COLO668 (cell line): ENCODE measurements at regions not wholly inside any gene's neighbourhood (a gene's known extent, or its start where the extent isn't known, plus 50 kb on each side); places are given as distances from the start of the nearest gene placed in this dataset.
"Not testable (repeated sequence)": the region's sequence is repeated elsewhere in the genome, so short reads cannot be mapped to it uniquely, and the experiment has no call there.

Experiments
- DNase-seq: peaks from one replicate; lab custom pipeline; 2025; ENCODE audit not compliant: unreplicated experiment; lab: John Stamatoyannopoulos, UW

DNA sequence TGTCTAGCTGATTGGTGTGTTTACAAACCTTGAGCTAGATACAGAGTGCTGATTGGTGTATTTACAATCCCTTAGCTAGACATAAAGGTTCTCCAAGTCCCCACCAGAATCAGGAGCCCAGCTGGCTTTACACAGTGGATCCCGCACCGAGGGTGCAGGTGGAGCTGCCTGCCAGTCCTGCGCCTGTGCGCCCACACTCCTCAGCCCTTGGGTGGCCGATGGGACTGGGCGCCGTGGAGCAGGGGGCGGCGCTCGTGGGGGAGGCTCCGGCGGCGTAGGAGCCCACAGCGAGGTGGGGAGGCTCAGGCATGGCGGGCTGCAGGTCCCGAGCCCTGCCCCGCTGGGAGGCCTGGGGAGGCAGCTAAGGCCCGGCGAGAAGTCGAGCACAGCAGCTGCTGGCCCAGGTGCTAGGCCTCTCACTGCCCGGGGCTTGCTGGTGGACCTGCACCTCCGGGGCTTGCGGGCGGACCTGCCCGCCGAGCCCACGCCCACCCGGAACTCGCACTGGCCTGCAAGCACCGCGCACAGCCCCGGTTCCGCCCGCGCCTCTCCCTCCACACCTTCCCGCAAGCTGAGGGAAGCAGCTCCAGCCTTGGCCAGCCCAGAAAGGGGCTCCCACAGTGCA is 51.0 kb upstream of the CDYL start:
- not testable (repeated sequence) for DNase-seq

- not testable (repeated sequence) for DNase-seq
These were observed 51.5 kb upstream of the CDYL start for GRCh38 chr6:4724727-4725126.

- DNase-seq: no peak
These were observed 52.8 kb upstream of the CDYL start for GRCh38 chr6:4723383-4723782.

- DNase-seq: not testable (repeated sequence)
These were observed 54.8 kb upstream of the CDYL start for GRCh38 chr6:4721368-4721767.

DNA sequence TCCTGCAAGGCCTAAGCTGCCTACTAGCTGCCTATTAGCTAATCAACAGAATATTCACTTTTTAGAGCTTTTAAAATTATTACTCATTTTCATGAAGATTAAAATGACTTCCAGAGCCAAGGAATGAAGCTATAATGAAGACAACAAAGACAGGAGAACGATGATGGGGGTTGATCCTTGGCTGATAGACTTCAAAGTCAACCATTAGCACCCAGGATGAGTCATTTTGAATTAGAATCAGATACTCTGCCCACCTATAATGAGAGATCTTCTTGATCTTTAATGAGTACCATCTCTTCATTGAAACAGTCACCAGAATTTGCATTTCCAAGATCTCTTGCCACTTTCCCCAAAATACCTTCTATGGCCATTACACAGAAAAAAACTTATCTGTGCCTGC is 56.7 kb upstream of the CDYL start:
- no peak for DNase-seq

- no peak for DNase-seq
These were observed 58.3 kb upstream of the CDYL start for GRCh38 chr6:4717856-4718255.

DNA sequence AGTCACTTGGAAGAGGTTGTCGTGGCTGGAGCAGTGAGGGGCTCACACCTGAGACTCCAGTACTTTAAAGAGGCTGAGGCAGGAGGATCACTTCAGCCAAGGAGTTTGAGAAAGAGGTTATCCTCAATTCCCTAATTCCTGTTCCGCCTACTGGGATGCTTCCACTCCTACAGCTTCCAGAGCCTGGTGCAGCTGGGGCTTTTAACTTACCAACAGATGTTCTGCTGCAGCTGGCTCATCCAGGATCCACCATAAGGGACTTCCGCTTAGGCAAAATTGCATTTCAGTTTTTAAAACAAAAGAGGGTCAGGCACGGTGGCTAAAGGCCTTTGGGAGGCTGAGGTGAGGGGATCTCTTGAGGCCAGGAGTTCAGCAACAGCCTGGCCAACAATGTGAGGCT is 59.1 kb upstream of the CDYL start:
- DNase-seq: no peak

- DNase-seq: no peak
These were observed 61.2 kb upstream of the CDYL start for GRCh38 chr6:4714961-4715501.

DNA sequence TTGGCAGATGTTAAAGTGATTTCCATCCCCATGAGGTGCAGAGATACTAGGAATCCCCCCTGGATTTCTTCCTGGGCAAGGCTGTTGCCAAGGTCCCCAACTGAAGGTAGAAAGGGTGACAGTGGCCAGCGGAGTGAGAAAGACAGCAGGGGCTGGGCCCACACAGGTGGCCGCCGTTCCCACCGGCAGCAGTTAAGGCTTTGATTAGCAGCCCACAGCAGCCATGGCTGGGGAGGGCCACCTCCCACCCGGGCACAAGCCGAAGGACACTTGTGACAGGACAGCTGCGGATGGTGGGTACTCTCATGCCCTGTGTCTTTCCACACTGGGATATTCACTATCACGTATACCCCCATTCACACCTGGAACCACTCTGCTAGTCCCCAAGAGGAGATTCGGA is 63.9 kb upstream of the CDYL start:
- DNase-seq: no peak

DNA sequence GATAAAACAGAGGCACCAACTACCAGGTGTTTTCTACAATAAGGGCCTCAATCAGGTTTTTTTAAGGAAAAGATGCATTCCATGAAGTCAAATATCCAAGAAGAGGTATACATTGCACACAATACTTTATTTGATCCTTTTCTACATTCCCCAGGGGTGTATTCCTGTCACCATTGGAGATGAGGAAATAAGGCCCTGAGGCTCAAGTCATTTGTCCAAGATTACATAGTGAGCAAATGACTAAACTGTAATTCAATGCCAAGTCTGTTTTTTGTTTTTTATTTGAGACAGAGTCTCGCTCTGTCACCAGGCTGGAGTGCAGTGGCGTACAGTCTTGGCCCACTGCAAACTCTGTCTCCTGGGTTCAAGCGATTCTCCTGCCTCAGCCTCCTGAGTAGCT is 69.2 kb upstream of the CDYL start:
- no peak for DNase-seq

DNA sequence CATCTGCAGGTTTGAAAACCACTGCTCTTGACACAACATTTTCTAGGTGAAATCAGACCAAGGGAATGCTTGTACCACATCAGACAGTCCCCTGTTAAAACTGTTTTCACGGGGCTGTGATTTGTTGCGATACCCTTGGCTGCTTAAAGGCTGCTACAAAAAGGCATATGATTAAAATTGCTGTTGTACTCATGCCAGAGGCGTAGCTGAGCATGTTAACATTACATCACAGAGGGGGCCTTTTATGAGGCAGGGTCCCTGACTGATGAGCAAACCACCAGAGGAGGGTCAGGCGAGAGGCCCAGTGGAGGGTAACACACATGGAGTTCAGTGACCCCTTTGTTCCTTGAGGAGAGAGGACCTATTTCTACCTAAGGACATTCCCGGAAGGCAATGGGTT is 70.4 kb upstream of the CDYL start:
- DNase-seq: no peak

- no peak for DNase-seq
These were observed 72.8 kb upstream of the CDYL start for GRCh38 chr6:4703382-4703781.

- DNase-seq: no peak
These were observed 77.1 kb upstream of the CDYL start for GRCh38 chr6:4698901-4699659.

- no peak for DNase-seq
These were observed 82.8 kb upstream of the CDYL start for GRCh38 chr6:4693173-4693970.

GRCh38 chr6:4692664-4693063 is 83.5 kb upstream of the CDYL start:
- no peak for DNase-seq

DNA sequence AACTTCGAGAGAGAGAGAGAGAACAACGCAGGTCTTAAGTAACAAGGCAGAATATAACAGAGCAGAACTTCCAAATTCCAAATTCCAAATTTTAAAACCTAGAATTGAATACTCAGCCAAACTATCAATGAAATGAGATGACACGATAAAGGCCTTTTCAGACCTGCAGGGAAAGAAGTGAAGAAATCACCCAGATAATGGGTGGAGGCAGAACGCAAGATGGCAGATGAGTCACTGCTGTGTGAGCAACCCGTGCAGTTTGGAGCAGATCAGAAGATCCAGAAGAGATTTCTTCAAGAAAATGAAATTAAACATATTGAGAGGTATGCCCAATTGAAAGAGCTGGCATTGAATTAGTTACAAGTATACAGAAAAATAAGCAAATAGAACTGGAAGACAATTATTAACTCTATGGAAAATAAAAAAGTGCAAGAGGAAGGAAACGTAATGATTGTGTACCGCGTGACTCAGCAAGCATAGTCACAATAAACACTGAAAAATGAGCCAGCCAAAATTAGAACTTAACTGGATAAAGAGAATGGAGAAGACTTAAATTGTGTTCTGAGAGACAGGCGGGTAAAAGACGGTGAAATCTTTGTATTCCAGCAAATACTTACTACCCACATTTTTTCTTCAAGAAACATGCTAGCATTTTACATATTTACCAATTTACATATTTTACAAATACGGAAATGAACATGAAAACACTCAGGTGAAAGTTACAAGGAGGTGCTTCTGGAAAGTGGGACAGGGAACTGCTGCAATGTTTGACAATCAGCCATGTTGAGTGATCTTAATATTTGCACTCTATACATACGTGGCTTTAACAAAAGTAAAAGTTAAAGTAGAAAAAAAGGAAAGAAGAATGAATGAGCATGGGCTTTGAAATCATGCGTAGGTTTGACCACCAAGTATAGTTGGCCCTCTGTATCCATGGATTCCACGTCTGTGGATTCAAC is 87.9 kb upstream of the CDYL start:
- DNase-seq: no peak

DNA sequence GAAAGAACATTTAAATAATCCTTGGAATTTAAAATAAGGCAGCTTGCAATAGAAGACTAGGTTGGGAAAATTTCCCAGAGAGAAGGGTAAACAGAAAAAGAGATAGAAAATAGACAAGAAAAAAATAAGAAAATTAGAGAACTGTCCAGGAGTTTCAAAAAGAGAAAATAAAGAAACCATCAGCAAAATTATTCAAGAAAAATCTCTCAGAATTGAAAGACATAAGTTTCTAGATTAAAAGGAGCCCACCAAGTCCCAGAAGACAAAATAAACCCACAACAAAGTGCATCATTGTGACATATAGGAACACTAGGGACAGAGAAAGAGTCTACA is 88.6 kb upstream of the CDYL start:
- no peak for DNase-seq

DNA sequence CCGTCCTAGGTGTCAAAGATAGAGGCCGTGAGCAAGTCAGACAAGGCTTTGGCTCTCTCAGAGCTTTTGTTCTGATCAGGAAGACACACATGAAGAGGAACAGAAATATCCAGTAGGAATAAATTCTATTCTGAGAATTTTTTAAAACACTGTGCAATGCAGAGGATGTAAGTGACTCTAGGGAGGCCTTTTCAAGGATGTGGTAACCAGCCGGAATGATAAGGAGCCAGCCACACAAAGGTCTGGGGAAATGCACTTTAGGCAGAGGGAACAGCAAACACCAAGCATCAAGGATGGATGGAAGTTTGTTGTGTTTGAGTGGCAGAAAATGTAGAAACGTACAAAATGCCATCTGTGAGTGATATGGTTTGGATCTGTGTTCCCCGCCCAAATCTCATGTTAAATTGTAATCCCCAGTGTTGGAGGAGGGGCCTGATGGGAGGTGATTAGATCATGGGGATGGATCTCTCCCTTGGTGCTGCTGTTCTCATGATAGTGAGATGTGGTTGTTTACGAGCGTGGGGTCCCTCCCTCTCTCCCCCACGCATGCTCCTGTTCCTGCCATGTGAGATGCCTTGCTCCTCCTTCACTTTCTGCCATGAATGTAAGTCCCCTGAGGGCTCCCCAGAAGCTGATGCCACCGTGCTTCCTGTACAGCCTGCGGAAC is 93.6 kb upstream of the CDYL start:
- no peak for DNase-seq

DNA sequence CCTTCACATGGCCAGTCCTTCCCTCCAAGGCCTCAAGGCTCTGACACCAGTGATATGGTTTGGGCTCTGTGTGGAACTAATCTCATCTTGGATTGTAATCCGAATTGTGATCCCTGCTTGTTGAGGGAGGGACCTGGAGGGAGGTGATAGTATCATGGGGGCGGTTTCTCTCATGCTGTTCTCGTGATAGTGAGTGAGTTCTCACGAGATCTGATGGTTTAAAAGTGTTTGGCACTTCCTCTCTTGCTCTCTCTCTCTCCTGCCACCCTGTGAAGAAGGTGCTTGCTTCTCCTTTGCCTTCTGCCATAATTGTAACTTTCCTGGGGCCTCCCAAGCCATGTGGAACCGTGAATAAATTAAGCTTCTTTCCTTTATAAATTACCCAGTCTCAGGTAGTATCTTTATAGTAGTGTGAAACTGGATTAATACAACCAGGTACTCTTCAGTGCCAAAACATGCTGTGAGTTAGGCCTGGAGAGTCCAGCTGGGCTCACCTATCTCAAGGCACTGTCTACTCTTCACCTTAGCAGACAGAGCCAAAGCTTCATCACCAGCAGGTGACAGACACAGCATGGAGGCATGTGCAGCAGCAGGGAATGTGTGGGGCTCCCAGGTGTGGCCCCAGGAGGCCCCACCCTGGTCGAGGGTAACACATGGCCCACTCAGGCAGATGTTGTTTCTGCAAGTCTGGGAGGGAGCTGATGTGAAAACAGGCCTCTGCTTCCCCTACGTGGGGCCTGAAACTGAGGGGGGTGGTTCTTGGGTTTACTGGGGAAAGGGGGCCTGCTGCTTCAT is 97.5 kb upstream of the CDYL start:
- no peak for DNase-seq

GRCh38 chr6:4677751-4678065 is 98.5 kb upstream of the CDYL start:
- no peak for DNase-seq
